GM19351 (cell line): ENCODE measurements at regions not wholly inside any gene's neighbourhood (a gene's known extent, or its start where the extent isn't known, plus 50 kb on each side); places are given as distances from the start of the nearest gene placed in this dataset.
"Not testable (repeated sequence)": the region's sequence is repeated elsewhere in the genome, so short reads cannot be mapped to it uniquely, and the experiment has no call there.

Experiments
- ATAC-seq: cut with Tn5 transposase; IDR thresholded peaks from one replicate; pipeline ENCODE4 v1.9.1; 2021; ENCODE audit warnings: mild to moderate bottlenecking, moderate library complexity; ENCODE audit not compliant: unreplicated experiment

DNA sequence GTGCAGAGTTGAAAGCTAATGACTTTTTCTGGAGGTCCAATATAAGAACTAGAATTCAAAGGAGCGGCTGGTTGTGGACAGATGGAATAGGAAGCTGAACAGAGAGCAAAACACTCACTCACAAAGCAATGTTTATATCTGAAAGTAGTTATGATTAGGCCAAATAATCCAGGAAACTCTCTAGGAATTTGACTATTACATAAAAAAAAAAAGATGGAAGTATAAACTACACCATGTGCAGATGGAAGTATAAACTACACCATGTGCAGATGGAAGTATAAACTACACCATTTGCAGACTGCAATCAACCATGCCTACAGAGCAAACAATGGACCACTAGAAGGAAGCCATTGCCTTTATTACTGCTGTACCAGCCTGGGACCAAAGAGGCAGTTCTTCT is 771.1 kb downstream of the BRINP3 start:
- ATAC-seq, result no peak

DNA sequence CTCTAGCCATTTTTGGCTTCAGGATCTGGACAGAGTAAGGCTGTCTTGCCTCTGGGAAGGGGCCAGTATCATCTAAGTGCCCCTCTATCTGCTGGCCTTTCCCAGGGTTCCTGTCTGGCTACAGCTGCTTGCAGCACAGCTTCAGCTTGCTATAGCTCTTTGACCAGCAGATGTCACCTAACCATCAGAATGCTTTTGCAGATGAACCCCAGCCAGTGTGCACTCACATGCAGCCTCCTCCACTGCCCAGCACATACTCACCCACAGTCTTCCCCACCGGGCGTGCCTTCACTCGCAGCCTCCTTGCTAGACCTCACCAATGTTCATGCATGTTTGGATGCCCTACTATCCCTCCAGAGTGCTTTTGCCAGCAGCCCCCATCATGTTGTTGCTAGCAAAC is 769.0 kb downstream of the BRINP3 start:
- ATAC-seq, result no peak

DNA sequence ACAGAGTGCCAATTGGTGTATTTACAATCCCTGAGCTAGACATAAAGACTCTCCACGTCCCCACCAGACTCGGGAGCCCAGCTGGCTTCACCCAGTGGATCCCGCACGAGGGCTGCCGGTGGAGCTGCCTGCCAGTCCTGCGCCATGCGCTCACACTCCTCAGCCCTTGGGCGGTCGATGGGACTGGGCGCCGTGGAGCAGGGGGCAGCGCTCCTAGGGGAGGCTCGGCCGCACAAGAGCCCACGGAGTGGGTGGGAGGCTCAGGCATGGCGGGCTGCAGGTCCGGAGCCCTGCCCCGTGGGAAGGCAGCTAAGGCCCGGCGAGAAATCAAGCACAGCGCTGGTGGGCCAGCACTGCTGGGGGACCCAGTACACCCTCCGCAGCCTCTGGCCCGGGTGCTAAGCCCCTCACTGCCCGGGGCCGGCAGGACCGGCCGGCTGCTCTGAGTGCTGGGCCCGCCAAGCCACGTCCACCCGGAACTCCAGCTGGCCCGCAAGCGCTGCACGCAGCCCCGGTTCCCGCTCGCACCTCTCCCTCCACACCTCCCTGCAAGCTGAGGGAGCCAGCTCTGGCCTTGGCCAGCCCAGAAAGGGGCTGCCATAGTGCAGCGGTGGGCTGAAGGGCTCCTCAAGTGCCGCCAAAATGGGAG is 759.4 kb downstream of the BRINP3 start:
- not testable (repeated sequence) for ATAC-seq

DNA sequence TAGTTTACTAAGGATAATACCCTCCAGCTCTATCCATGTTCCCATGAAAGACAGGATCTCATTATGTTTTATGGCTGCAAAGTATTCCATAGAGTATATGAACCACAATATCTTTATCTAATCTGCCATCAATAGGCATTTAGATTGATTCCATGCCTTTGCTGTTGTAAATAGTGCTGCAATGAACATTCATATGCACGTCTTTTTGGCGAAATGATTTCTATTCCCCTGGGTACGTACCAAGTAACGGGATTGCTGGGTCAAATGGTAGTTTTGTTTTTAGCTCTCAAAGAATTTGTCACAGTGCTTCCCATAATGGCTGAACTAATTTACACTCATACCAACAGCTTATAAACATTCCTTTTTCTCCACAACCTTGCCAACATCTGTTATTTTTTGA is 750.9 kb downstream of the BRINP3 start:
- no peak for ATAC-seq

DNA sequence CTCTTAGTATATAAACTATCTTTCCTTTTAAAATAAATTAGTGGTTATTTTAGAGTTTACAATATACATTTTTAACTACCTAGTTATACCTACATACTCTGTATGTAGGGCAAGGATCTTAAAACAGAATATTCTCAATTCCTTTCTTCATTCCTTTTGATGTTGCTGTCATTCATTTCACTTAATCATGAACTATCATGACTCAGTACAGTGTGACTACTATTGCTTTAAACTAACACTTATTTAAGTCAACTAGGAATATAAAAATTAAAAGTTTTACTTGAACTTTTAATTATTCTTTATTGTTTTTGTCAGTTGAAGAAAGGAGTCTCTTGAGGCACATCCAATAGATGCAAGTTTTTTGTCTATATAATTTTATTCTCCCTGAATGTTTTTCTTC is 726.4 kb downstream of the BRINP3 start:
- ATAC-seq, result no peak

DNA sequence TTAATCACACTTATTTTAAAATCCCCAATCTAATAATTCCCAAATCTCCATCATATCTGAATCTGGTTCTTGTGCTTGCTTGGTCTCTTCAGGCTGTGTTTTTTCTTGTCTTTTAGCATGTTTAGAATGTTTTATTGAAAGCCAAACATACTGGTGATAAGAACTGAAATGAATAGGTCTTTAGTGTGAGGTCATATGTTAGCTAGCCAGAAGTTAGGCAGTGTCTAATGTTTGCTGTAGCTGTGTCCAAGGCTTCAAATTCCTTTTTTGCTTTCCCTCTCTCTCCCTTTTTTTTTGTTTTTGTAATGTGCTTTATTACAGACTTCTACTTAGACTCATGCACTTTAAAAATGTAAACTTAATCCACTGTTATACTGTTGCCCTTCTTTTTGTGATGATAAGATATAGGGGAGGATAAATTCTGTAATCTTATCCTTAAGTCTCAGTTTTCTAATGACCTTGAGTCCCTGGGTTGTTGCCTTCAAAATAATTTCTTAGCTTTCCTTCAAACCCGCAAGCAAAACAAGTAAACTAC is 725.1 kb downstream of the BRINP3 start:
- no peak for ATAC-seq

DNA sequence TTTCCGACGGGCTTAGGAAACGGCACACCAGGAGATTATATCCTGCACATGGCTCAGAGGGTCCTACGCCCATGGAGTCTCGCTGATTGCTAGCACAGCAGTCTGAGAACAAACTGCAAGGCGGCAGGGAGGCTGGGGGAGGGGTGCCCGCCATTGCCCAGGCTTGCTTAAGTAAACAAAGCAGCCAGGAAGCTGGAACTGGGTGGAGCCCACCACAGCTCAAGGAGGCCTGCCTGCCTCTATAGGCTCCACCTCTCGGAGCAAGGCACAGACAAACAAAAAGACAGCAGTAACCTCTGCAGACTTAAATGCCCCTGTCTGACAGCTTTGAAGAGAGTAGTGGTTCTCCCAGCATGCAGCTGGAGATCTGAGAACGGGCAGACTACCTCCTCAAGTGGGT is 722.6 kb downstream of the BRINP3 start:
- not testable (repeated sequence) for ATAC-seq

DNA sequence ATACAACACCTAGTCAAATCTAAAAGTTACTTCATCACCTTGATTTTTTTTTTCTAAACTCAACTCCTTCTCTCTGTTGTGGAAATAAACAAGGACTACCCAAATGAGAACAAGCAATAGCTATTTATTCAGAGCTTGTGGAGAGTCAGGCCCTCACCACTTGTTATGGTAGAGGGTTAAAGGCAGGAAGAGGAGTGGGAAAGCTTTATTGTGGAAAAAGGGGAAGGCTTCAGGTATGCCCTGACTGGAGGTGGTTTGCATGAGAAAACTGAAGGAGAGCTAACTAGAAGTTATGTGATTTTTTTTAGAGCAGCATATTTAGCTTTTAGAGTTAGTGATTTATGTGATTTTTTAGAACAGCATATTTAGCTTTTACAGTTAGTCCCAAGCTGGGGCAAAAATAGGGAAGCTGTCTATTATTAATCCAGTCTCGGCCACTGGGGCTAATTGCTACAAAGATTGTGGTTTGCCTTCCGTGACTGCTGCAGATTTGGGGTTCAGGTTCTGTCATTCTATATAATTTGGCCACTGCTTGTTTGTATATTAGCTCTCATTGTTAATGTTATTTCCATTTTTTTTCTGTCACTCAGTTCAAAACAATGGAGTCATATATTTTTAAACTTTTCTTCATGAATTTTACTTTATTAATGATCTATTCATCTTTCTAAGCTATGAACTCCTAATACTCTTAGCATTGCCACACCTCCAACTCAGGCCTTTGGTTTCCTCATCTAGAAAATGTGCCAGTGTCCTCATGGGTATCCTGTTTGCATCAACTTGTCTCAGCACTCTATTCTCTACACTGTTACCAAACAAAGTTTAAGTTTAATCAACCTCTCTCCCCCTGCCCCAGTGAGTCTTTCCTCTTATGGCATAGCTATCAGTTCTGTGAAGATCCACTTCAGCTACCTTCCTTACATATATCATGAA is 713.0 kb downstream of the BRINP3 start:
- no peak for ATAC-seq

DNA sequence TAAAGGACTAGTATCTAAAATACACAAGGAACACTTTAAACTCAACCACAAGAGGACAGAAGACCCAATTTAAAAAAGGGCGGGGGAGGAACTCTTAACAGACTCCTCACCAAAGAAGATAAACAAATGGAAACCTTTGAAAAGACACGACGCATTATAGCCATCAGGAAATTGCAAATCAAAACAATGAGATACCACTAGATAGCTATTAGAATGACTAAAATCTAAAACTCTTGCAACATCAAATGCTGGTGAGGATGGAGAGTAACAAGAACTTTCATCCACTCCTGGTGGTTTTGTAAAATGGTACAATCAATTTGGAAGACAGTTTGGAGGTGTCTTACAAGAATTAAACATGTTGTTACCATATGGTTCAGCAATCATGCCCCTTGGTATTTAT is 708.2 kb downstream of the BRINP3 start:
- ATAC-seq, result no peak

DNA sequence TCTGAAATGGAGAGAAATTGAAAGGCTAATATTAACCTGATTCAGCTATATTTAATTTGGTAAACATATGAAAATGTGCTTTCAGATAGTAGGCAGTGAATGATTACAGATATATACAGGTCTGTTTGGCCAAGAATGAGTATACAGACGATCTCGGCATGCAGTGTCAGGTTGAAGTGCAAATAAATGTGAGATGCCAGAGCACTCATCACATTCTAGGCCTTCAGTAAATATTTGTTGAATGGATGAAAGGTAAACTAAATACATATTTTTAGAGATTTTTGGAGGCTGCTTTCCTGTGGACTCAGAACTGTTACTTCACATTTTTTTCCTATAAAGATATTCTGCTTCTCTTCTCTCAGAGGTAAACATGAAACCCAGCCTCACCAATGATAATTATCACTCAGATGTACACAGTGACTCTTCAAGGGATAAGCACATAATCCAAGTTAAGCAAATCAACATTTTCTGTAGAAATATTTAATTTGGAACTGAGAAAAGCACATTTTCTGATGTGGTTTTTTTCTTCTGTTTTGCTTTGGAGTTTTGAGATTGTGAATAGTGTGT is 702.9 kb downstream of the BRINP3 start:
- ATAC-seq, result no peak

DNA sequence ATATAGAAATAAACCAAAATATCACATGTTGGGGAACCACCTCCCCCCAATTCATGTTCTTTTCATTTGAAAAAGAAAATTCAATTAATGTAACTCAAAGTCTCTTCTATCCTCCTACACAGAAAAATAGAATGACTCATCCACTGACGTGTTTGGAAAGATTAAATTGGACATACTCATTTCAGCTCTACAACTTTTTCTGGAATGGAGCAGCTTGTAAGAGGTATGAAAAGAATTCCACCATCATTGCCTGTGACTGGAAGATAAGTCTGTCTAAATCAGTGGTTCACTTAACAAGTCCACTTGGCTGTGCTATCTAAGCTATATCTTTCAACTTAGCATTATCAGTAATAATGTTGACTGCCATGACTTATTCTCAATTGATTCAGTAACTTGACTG is 702.3 kb downstream of the BRINP3 start:
- ATAC-seq, result no peak

DNA sequence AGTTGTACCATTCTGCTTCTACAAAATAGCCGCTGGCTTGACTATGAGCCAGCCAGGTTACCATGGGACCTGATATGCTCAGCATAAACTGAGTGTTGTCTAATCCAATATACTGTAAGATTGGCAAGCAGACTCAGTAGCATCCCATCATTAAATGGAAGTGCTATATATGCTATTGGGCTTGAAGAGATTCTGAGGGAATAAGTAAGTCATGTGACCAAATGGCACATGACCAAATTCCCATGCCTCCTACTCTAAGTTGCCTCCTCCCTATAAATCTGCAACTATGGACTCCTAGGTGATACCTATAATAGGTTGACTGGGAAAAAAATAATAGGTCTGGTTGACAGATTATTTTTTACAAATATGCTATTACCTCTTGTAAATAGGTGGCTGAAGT is 698.6 kb downstream of the BRINP3 start:
- no peak for ATAC-seq

DNA sequence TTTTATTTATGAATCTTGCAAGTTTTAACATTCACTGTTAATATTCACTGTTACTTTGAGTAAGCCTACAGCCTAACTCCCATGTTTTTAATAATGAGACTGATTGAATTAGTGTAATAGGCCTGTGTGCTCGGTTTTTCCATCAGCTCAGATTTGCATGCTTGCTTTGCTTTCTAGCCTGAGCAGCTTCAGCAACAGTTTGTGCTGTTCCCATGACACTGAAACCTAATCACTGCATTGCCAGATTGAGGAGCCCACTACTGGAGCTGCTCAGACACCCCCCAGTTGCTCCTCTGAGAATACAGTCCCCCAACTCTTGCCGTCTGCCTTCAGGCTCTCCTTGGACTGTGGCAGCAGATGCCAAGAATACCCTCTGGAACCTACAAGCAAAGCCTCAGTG is 695.4 kb downstream of the BRINP3 start:
- no peak for ATAC-seq

DNA sequence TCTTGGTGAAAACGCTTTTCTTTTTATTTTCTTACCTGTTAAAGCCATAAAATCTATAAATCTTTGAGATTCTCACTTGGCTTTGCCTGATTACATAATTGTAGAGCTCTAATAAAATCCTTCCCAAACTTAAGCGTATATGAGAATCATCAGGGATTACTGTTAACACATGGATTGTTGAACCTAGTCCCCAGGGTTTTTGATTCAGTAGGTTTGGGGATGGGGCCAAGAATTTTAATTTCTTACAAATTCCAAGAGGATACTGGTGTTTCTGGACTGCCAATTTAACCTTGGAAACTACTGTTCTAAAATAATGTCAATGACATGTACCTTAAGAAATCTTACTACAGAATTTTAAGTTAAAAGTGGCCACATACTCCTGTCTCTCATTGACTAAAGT is 694.2 kb downstream of the BRINP3 start:
- ATAC-seq, result no peak

DNA sequence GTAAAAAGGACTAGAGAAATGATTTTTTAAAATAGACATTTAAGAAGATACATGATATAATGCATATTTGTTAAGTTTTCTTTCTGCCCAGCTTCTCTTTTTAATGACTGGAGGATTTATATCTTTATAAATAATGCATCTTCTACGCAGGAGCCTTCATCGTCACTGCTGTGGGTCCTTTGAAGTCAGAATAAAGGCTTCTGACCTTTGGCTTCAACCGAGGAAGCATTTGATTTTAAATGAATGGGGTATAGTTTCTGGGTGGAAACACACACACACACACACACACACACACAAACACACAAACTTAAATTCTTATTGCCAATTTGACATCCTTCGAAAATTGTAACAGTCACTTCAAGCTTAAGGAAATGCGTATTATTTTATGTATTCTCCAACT is 690.9 kb downstream of the BRINP3 start:
- no peak for ATAC-seq

DNA sequence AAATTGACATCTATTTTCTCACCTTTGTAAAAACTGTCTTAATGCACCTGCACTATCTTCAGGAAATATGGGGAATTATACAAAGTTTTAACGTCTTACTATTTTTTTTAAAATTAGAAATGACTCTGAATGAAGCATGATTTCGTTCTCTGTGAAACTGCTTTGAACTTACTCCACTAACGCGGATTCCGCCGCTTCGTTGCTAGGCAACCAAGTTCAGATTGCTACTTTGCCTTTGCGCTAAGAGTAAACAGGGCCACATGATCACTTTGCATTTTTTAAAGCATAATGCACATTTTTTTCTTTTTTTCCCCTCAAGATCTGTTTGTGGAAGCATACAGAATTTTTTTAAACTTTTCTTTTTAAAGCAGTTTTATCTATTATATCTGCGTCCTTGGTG is 690.5 kb downstream of the BRINP3 start:
- no peak for ATAC-seq

DNA sequence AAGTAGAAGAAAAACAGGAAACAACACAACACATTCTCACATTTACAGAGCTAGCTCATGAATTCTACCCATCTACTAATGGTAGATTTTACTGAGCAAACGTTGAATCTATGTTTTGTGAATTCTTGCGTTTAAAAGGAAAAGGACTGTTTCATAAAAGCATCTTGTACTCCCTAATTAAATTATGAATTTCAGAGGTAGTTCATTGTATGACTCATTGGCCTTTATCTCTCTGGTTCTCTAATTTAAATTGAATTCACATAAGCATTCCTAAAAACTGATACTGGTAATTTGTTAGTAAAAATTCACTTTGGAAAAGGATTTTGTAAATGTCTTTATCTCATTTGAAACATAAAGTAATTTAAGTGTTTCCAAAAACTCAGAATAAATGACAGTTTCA is 687.3 kb downstream of the BRINP3 start:
- ATAC-seq, result no peak

DNA sequence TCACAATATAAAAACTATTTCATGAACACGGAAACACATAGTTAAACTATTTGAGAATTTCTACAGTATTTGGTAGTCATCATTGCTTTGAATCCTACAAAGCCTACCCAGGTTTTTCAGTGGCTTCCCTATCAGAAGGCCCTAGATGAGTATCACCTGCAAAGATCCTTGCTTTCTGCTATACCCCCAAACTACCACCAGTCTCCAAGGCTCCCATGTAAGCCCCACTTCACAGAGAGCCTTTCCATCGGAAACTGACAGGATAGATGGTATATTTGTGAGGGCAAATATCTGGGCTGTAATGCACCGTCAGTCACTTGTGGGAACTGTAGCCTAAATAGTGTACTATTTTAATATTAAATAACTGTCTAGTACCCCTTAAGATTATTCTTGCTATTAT is 674.3 kb downstream of the BRINP3 start:
- no peak for ATAC-seq

DNA sequence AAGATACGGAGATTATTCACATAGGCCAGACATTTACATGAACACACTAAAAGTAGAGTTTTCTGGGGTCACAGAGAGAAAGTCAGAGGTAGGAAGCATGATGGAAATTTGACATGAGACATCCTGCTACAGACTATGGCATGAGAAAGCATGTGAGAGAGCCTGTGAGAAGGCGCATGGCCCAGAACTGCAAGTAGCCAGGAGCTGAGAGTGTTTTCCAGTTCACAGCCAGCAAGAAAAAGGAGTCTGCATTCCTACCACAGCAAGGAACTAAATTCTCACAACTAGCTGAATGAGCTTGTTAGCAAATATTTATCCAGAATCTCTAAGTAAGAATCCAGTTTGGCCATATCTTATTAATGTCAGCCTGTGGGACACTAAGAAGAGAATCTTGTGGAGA is 673.3 kb downstream of the BRINP3 start:
- ATAC-seq, result no peak

DNA sequence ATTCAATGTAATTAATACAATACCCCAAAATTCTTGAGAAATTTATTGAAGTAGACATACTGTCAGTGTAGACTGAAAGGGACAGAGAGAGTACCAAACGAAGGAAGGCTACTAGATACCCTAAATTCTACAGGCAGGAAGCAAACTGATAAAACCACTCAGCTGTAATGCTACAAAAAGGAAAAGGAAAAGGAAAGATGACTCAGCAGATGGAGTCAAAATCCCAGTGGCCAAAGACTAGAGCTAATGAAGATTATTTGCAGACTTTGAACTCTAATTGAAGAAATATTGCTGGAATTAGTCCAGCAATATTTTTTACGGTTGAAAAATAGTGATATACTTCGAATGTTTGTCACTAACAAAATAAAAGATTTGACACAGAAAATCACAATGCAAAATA is 671.9 kb downstream of the BRINP3 start:
- ATAC-seq, result no peak

DNA sequence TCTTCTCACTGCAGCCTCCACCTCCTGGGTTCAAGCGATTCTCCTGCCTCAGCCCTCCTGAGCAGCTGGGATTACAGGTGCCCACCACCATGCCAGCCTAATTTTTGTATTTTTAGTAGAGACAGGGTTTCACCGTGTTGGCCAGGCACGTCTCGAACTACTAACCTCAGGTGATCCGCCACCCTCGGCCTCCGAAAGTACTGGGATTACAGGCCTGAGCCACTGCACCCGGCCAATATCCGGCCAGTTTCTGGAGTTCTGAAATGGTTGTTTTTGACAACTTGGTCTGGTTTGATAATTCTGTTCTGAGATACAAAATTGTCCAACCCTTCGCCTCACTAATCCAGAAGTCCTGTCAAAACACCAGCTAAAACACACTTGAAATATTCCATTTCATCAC is 667.0 kb downstream of the BRINP3 start:
- not testable (repeated sequence) for ATAC-seq

DNA sequence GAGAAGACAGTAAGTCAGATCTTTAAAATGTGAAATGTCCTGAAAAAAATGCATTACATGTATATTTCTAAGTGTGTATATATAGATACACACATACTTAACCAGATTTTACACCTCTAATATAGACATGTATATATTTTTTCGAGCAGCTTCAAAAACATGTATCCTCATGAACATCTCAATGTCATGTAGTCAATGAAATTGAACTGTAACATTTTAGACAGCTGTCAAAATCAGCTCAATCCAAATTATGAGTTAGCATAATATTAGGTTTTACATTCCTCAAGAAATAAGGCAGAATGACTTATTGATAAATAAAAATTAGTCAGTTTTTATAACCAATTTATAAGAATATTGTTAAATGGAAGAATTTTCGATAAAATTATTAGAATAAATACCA is 665.7 kb downstream of the BRINP3 start:
- ATAC-seq, result no peak
